IMR-90 (cell line): ENCODE measurements at regions not wholly inside any gene's neighbourhood (a gene's known extent, or its start where the extent isn't known, plus 50 kb on each side); places are given as distances from the start of the nearest gene placed in this dataset.

Source experiments
- ATAC-seq: fragments of 200-7000 bp; cut with Tn5 transposase; 2 replicates; pipeline ENCODE4 v1.9.1; 2020; ENCODE audit warnings: low read depth, mild to moderate bottlenecking, moderate library complexity
- BruUV-seq: library from RNA; stranded (reverse); fragments of 400-500 nt; replicated peaks from 2 replicates; lab custom pipeline; 2021; lab: Mats Ljungman, UMichigan
- CTCF ChIA-PET: fragments of 300-600 bp; formaldehyde crosslinking; extraction: SDS; loops from one replicate; lab custom pipeline; 2021; ENCODE audit warnings: antibody characterized with exemption; lab: Yijun Ruan, JAX
- POLR2A ChIA-PET: fragments of 300-600 bp; sonication (Branson Sonifier 250); formaldehyde crosslinking; loops from one replicate; lab custom pipeline; 2022; ENCODE audit warnings: antibody characterized with exemption; ENCODE audit not compliant: unreplicated experiment; lab: Charles Lee
- DNase-seq: peaks from one replicate; pipeline ENCODE4 v3.0.0; 2013
- H2AFZ ChIP-seq: replicated peaks from 2 replicates; pipeline ENCODE3; 2013; ENCODE audit warnings: low read length, mild to moderate bottlenecking; ENCODE audit not compliant: poor library complexity
- H2AK5ac ChIP-seq: 2 replicates; pipeline ENCODE4 v1.6.1; 2013; ENCODE audit warnings: low read depth, low read length, inconsistent platforms
- H2AK9ac ChIP-seq: replicated peaks from 2 replicates; pipeline ENCODE3; 2013; ENCODE audit warnings: mild to moderate bottlenecking, low read depth, low read length, moderate library complexity; ENCODE audit not compliant: poor library complexity
- H2BK120ac ChIP-seq: 2 replicates; pipeline ENCODE4 v1.6.1; 2013; ENCODE audit warnings: low read depth, low read length, inconsistent platforms
- H2BK15ac ChIP-seq: 3 replicates; pipeline ENCODE4 v1.6.1; 2013; ENCODE audit warnings: low read depth, low read length, inconsistent platforms
- H2BK20ac ChIP-seq: 2 replicates; pipeline ENCODE4 v1.6.1; 2013; ENCODE audit warnings: low read depth, mild to moderate bottlenecking, inconsistent platforms, low read length, moderate library complexity
- H2BK5ac ChIP-seq: 2 replicates; pipeline ENCODE4 v1.6.1; 2013; ENCODE audit warnings: mild to moderate bottlenecking, low read depth, low read length, inconsistent platforms; ENCODE audit not compliant: poor library complexity, severe bottlenecking
- H3K14ac ChIP-seq: replicated peaks from 2 replicates; pipeline ENCODE4 v1.6.1; 2013; ENCODE audit warnings: low read depth, low read length, inconsistent platforms
- H3K18ac ChIP-seq: 2 replicates; pipeline ENCODE4 v1.6.1; 2013; ENCODE audit warnings: low read depth, low read length, control low read depth
- H3K23ac ChIP-seq: 2 replicates; pipeline ENCODE4 v1.6.1; 2013; ENCODE audit warnings: low read depth, low read length, inconsistent platforms
- H3K27ac ChIP-seq: 2 replicates; pipeline ENCODE4 v1.5.1; 2013; ENCODE audit warnings: mild to moderate bottlenecking, control low read depth, low read length; ENCODE audit not compliant: insufficient read depth
- H3K27me3 ChIP-seq: 2 replicates; pipeline ENCODE4 v1.6.1; 2013; ENCODE audit warnings: low read length; ENCODE audit not compliant: control insufficient read depth, insufficient read depth
- H3K36me3 ChIP-seq: 2 replicates; pipeline ENCODE4 v1.6.1; 2013; ENCODE audit warnings: low read length, mixed read lengths; ENCODE audit not compliant: control insufficient read depth, insufficient read depth
- H3K4ac ChIP-seq: 2 replicates; pipeline ENCODE4 v1.6.1; 2013; ENCODE audit warnings: low read depth, low read length, inconsistent platforms
- H3K4me1 ChIP-seq: 2 replicates; pipeline ENCODE4 v1.6.1; 2013; ENCODE audit warnings: low read length, mixed read lengths; ENCODE audit not compliant: control insufficient read depth, insufficient read depth
- H3K4me2 ChIP-seq: 2 replicates; pipeline ENCODE4 v1.6.1; 2013; ENCODE audit warnings: low read depth, mild to moderate bottlenecking, control low read depth, low read length, moderate library complexity
- H3K4me3 ChIP-seq: 2 replicates; pipeline ENCODE4 v1.5.1; 2013; ENCODE audit warnings: low read depth, mild to moderate bottlenecking, control low read depth, low read length, moderate library complexity; ENCODE audit not compliant: insufficient read depth
- H3K56ac ChIP-seq: 2 replicates; pipeline ENCODE4 v1.6.1; 2013; ENCODE audit warnings: low read length, inconsistent platforms; ENCODE audit not compliant: insufficient read depth; ENCODE audit errors: extremely low read depth
- H3K79me1 ChIP-seq, 2 experiments: 2 replicates each; pipeline ENCODE4 v1.6.1; 2013; ENCODE audit warnings: low read length in 2 of 2, inconsistent platforms in 1 of 2, low read depth in 1 of 2
- H3K9ac ChIP-seq: 2 replicates; pipeline ENCODE4 v1.6.1; 2013; ENCODE audit warnings: low read depth, low read length, control low read depth
- H3K9me1 ChIP-seq: 2 replicates; pipeline ENCODE4 v1.6.1; 2013; ENCODE audit warnings: low read length, inconsistent platforms; ENCODE audit not compliant: insufficient read depth
- H3K9me3 ChIP-seq: 2 replicates; pipeline ENCODE4 v1.6.1; 2013; ENCODE audit warnings: low read length; ENCODE audit not compliant: control insufficient read depth, insufficient read depth
- H4K20me1 ChIP-seq: 2 replicates; pipeline ENCODE4 v1.6.1; 2013; ENCODE audit warnings: low read length, inconsistent platforms; ENCODE audit not compliant: insufficient read depth
- H4K5ac ChIP-seq: 2 replicates; pipeline ENCODE4 v1.6.1; 2013; ENCODE audit warnings: mild to moderate bottlenecking, low read depth, low read length, control low read depth
- H4K8ac ChIP-seq, 2 experiments: 2 replicates each; pipeline ENCODE4 v1.6.1; 2013; ENCODE audit warnings: low read depth in 2 of 2, low read length in 2 of 2, control low read depth in 1 of 2, inconsistent platforms in 1 of 2
- H4K91ac ChIP-seq: 2 replicates; pipeline ENCODE4 v1.6.1; 2013; ENCODE audit warnings: low read depth, low read length, inconsistent platforms; ENCODE audit not compliant: insufficient read depth
- BHLHE40 ChIP-seq: fragments of 150-350 bp; IDR thresholded peaks from 2 replicates; pipeline ENCODE4 v1.6.1; 2016; ENCODE audit warnings: mild to moderate bottlenecking, low read depth, low read length
- CHD1 ChIP-seq: IDR thresholded peaks from 2 replicates; pipeline ENCODE4 v1.6.1; 2012; ENCODE audit warnings: low read depth, low read length, improper control_type of control experiment
- CTCF ChIP-seq: conservative IDR thresholded peaks from 2 replicates; pipeline ENCODE4 v1.5.1; 2012; ENCODE audit warnings: mild to moderate bottlenecking, low read depth, low read length, improper control_type of control experiment
- MAFK ChIP-seq: IDR thresholded peaks from 2 replicates; pipeline ENCODE4 v1.6.1; 2012; ENCODE audit warnings: low read depth, low read length, improper control_type of control experiment
- WGBS, 2 experiments: methylation state at CpG; one replicate each; pipeline versions ENCODE4 v1.1.5 to v1.1.7; 2013; ENCODE audit warnings: missing lambda C conversion rate in 2 of 2; ENCODE audit not compliant: insufficient read length in 1 of 2; ENCODE audit errors: extremely low coverage in 2 of 2; 5-methylcytosine and 5-hydroxymethylcytosine counted together
- dilution Hi-C: fragments of 300-500 bp; cut with HindIII; formaldehyde crosslinking; loops from one replicate; pipeline ENCODE4 v1.14.3; 2018; ENCODE audit warnings: low sequenced_read_pairs; ENCODE audit not compliant: unreplicated experiment
- in situ Hi-C: fragments of 300-500 bp; cut with MboI; formaldehyde crosslinking; loops from 3 replicates; pipeline ENCODE4 v1.14.3; 2019; ENCODE audit warnings: low sequenced_read_pairs, inconsistent platforms, mixed read lengths
- intact Hi-C: fragments of 100-400 bp; cut with micrococcal nuclease; formaldehyde crosslinking; loops from 2 replicates; pipeline ENCODE4 v1.10.0; 2022
- TF ChIP-seq, protein P1 (sequence below): fragments of 150-350 bp; IDR thresholded peaks from 2 replicates; pipeline ENCODE4 v1.6.1; 2016; ENCODE audit warnings: low read depth, mild to moderate bottlenecking, low read length, moderate library complexity, borderline replicate concordance

DNA sequence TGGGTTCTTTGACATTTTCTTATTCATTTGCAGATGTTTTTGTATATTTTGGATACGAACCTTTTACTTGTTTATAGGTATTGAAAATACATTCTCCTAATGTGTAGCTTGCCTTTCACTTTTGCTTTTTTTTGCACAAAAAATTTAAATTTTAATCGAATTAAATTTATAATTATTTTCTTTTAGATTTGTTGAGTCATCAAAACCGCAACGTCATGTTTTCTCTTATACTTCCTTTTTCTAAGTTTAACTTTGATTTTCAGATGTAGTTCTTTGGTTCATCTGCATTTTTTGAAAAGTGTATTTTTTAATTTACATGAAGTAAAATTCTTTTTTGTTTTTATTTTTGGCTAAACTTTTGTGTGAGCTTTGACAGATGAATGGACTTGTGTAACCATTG, 243.7 kb upstream of the DPYD start:
- no peak overlapping the region for H4K91ac ChIP-seq
- no TSS peak for BruUV-seq
- no peak overlapping the region for H3K4me3 ChIP-seq
- no peak overlapping the region for H2AK9ac ChIP-seq
- no peak overlapping the region for H4K5ac ChIP-seq
- H3K9me3 ChIP-seq: no peaks in the 10 kb centered on the region
- H3K79me1 ChIP-seq: no peaks in the 10 kb centered on the region
- H3K4me2 ChIP-seq: no peak overlapping the region
- H2BK120ac ChIP-seq: no peak overlapping the region
- no peak overlapping the region for H3K23ac ChIP-seq
- no peak overlapping the region for H2BK20ac ChIP-seq
- dilution Hi-C loops: no loop called here
- no peaks in the 10 kb centered on the region for H4K20me1 ChIP-seq
- H3K9ac ChIP-seq: no peak overlapping the region
- intact Hi-C loops: no loop called here
- ATAC-seq (no peak), DNase-seq (no peak)
- no peaks in the 10 kb centered on the region for H3K9me1 ChIP-seq
- in situ Hi-C loops: no loop called here
- no peak overlapping the region for H3K27ac ChIP-seq
- no peak overlapping the region for H2AK5ac ChIP-seq
- H3K56ac ChIP-seq: no peak overlapping the region
- H3K4ac ChIP-seq: no peak overlapping the region
- WGBS, 2 experiments: no CpG with 5 or more reads among the region's 4 CpGs
- ChIA-PET CTCF (interaction anchor here (0.5 to 0.6 kb wide), 2 partner anchors 24 to 1596 kb away, joined by 3 to 4 read pairs; no protein-coding TSS in a partner anchor), POLR2A (no interaction called here)
- H3K14ac ChIP-seq: no peak overlapping the region
- TF ChIP-seq CTCF (no peak), CHD1 (no peak), MAFK (peak; percentile 82), BHLHE40 (no peak)
- TF ChIP-seq, protein P1, sequence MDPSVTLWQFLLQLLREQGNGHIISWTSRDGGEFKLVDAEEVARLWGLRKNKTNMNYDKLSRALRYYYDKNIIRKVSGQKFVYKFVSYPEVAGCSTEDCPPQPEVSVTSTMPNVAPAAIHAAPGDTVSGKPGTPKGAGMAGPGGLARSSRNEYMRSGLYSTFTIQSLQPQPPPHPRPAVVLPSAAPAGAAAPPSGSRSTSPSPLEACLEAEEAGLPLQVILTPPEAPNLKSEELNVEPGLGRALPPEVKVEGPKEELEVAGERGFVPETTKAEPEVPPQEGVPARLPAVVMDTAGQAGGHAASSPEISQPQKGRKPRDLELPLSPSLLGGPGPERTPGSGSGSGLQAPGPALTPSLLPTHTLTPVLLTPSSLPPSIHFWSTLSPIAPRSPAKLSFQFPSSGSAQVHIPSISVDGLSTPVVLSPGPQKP: no peak
- no peak overlapping the region for H2AFZ ChIP-seq
- H3K27me3 ChIP-seq: no peaks in the 10 kb centered on the region
- H2BK15ac ChIP-seq: no peak overlapping the region
- H3K18ac ChIP-seq: no peak overlapping the region
- no peak overlapping the region for H2BK5ac ChIP-seq
- no peak overlapping the region for H4K8ac ChIP-seq
- H3K36me3 ChIP-seq: no peaks in the 10 kb centered on the region
- H3K4me1 ChIP-seq: no peaks in the 10 kb centered on the region
